NCI-H1105 (cell line): ENCODE measurements at regions not wholly inside any gene's neighbourhood (a gene's known extent, or its start where the extent isn't known, plus 50 kb on each side); places are given as distances from the start of the nearest gene placed in this dataset.

Experiments used
- DNase-seq: peaks from one replicate; lab custom pipeline; 2025; lab: John Stamatoyannopoulos, UW

DNA sequence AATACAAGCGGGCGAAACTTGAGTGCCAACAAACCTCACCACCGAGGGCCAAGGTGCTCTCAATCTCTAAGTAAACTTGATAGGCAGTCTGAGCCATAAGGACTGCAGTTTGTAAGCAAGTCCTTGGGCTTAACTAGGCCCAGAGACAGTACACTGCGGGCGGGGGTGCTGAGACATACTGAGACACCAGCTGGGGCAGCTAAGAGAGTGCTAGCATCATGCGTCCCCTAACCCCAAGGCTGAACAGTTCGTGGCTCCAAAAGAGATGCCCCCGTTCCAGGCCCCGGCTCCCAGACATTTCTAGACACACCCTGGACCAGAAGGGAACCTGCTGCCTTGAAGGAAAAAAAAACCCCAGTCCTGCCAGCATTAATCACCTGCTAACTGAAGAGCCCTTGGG is 126.8 kb upstream of the PRDX4 start:
- no peak for DNase-seq

DNA sequence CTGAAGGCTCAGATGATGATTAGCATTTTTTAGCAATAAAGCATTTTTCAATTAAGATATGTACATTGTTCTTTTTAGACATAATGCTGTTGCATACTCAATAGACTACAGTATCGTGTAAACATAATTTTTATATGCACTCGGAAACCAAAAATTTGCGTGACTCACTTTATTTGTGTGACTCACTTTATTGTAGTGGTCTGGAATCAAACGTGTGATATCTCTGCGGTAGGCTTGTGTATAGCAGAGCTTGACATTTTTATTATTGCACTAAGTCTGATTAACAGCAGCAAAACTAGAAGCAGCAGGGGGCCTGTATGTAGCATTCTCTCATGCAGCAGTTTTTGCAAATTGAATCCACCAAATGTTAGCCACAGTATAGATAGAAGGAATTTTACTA is 119.1 kb upstream of the PRDX4 start:
- DNase-seq: no peak

DNA sequence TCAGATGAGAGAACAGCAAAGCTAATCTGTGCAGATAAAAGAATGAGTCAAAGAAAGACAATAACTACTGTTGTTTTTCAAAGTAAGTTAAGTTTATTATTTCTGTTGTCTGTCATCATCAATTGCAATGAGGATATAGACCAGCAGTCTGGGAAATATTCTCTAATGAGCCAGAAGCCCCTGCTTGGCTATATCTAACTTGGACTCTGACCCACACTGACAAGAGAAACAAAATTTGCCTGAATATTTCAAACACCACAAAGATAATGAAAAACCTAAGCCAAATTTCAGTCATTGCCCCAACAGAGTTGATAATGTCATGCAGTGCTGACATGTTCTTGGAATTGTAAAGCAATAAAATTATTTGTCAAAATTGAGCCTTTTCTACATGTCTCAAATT is 115.0 kb upstream of the PRDX4 start:
- DNase-seq: no peak

DNA sequence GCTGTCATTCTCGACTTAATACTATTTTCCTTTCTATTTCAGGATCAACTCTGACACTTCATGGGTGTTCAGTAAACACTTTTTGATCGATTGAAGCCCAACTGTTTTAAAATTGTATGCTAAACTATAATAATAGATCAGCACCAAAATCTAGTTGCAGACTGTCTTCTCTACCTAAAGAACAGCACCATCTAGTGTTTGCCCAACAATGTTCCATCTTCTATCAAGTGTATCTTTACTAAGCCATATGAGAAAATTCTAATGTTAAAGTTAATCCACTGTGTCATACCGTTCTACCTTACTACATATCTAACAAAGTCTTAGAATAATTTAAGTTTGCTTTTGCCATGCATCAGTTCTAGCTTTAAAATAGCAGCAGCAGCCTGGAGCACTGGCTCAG is 113.0 kb upstream of the PRDX4 start:
- DNase-seq: peak; percentile 5

DNA sequence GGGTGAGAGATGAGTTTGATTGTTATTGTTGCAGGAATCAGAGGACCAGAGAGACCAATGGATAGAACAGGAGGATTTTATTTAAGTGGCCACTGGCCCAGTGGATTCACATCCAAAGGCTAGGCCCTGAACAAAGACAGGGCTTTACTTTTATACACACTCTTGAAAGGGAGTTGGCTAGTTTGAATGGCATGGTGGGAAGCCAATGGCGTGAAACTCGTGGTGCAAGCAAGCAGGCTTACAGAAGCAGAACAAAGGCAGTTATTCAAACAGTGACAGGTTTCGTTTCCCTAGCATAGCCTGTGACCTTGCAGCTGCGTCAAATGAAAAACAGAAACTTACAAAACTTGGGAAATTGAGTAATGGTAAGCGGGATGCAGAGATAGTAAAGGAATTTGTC is 110.2 kb upstream of the PRDX4 start:
- DNase-seq: no peak

DNA sequence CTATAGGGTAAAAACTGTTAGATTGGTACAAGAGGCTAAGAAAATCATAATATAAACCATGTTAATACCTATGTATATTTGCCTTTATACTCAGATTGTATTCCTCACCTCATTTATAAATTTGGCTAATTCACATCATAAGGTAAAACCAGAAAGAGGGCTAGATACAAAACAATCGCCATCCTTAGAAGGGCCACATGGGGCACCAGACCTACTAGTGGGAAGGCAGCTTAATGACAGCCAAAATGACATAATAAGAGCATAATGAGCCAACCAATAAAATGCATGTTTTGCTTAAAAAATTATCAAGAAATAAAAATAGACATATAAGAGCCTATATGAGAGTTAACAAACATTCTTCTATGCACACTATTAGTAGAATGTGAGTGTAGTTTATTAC is 107.3 kb upstream of the PRDX4 start:
- no peak for DNase-seq

DNA sequence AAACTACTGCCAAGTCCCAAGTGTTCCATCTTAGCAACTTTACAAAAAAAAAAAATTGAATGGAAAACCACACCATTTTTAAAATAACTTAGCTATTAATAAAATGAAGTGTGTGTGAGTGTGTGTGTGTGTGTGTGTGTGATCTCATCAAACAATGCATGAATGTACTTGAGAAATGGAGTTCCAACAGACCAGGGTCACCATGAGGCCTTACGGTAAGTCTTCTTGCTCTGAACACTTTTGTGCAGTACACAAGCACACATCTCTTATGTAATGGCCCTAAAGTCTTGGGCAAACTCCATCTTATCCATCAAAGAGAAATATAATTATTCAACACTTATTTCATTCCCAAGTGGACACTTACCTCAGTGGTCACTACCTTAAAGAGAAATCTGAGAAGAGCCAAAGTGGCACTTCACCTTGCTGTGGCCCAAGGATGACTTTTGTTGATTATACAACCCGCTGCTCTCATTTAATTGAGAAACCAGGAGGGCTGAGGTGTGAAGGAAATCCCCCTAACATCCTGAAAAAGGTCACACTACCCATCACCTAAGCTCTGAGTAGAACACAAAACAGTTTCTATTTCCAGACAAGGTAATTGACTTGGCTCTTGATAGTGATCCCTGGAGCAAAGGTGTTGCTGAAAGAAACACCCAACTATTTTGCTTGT is 96.5 kb upstream of the PRDX4 start:
- no peak for DNase-seq

DNA sequence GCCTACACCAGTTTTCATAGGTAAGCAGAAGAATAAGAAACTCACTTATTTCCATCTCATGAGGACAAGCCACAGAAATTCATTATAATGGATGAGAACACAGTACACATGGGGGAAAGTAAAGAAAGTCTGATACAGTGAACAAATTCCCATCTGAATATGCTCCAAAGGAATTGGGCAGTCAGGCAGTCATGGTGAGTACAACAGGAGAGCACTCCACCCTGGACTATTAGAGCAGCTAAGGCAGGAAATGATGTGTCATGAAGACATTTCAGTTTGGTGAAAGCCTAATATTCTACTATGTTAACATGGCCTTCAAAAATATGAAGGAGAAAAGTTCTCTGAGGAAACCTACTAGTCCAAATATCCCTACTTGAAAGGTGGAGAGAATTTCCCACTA is 92.0 kb upstream of the PRDX4 start:
- no peak for DNase-seq

DNA sequence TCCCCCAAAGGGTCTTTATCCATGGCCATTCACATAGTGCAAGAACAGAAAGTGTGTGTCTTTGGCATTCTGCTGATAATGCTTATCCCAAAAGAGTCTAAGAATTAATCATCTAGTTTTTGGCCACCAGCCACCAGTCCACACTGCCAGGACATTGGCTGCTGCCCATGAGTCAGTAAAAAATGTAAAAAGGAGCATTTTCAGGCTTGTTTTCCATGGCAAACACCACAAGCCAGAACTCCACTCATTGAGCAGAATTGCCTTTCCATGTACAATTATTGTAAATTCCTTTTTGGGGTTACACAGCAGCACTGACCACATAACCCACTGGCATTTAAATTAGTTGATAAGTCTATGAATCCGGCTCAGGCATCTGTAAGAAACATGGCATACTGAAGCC is 89.2 kb upstream of the PRDX4 start:
- no peak for DNase-seq

DNA sequence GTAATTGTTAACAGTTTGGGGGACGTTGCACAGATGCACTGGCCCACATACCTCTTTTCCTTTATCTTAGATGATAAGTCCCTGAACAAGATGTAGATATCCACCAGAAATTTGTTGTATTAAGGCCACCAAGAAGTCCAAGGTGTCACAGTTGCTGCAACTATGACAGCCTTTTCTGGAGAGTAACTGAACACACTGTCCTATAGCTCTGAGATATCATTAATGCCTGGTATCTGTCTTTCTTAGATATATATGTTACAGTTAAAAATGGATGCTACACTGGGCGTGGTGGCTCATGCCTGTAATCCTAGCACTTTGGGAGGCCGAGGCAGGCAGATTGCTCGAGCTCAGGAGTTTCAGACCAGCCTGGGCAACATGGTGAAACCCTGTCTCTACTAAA is 77.8 kb upstream of the PRDX4 start:
- DNase-seq: no peak

DNA sequence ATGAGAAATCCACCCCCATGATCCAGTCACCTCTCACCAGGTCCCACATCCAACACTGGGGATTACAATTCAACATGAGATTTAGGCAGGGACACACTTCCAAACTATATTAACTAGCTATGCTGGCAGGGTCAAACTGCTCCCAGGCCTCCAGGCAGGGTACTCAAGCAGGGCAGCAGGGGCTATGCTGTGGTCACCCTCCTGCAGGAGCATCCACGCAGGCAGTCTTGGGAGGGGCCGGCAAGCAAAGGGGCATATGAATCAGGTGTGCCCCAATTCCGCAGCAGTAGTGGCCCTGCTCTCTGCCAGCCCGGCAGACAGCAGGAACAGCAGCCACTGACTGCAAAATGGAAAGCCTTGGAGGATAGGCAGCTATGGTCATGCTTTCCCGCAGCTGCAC is 74.6 kb upstream of the PRDX4 start:
- DNase-seq: no peak

DNA sequence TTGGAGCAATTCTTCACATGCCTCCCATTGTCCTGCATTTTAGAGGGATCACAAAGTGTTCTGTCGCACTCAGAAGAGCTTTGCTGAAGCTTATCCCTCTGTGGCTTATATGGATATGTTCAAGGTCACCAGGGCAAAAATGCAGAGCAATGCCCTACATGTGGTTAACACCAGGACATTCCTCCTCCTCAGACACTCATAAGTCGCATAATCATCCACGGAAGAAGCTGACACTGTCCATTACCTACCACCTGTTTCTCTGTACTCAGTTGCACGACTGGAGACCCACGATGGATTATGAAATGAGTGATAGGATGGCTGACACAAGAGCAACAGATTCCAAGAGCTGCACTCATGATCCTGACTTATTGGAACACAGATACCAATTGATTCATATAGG is 68.7 kb upstream of the PRDX4 start:
- no peak for DNase-seq

DNA sequence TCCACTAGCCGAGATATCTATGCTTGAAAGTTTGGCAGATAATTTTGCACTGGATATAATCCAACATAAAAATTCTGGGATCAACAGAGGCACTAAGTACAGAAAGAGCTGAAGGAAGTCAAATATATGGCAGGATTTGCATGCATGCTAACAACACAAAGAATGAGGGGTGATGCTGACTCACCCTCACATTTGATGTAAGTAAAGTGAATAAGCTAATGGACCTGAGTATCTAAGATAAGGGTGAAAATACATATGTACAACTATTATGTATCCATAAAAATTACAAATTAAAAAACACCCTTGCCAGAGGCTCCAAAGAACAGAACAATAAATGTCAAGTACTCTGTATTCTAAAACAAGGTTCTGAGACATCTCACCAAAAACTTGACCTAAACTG is 63.8 kb upstream of the PRDX4 start:
- no peak for DNase-seq

DNA sequence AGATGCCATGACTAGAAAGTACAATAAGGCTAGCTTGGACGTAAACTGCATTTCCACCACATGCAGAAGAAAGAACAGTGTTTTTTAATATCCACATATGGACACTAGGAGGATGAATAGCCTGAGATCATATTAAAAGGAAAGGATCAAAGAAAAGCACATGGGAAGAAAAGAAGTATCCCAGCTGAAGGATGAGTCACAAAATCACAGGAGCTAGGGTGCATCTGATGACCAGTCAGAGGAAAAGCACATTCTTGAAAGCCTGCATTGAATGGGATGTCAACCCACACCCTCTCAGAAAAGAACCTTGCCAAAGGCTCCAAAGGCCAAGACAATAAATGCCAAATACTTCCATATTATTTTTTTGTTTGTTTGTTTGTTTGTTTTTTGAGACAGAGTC is 56.8 kb upstream of the PRDX4 start:
- no peak for DNase-seq

DNA sequence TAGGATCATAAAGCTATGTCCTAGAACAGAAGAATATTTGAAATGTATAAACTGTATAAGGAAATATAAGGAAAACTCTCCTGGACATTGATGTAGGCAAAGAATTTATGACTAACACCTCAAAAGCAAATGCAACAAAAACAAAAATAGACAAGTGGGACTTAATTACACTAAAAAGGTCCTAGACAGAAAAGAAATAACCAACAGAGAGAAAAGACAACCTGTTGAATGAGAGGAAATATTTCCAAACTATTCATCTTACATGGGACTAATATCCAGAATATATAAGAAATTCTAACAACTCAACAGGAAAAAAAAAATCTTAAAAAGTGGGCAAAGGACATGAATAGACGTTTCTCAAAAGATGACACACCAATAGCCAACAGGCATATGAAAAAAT is 54.4 kb upstream of the PRDX4 start:
- no peak for DNase-seq

DNA sequence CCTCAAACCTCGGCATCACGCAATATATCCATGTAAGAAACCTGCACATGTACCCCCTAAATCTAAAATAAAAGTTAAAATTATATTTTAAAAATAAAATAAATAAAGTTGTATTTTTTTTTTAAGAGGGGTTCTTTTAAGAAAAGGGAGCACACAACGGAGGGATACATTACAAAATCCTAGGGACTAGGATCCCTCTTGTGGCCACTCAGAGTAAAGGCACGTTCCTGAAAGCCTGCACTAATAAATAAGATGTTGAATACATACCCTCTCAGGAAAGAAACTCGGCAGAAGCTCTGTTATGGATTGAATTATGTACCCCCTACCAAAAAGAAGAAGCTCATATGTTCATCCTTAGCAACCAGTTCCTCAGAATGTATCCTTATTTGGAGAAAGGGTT is 50.9 kb upstream of the PRDX4 start:
- no peak for DNase-seq
